ENCODE measurements at regions not wholly inside any gene's neighbourhood (a gene's known extent, or its start where the extent isn't known, plus 50 kb on each side); places are given as distances from the start of the nearest gene placed in this dataset.

DNA sequence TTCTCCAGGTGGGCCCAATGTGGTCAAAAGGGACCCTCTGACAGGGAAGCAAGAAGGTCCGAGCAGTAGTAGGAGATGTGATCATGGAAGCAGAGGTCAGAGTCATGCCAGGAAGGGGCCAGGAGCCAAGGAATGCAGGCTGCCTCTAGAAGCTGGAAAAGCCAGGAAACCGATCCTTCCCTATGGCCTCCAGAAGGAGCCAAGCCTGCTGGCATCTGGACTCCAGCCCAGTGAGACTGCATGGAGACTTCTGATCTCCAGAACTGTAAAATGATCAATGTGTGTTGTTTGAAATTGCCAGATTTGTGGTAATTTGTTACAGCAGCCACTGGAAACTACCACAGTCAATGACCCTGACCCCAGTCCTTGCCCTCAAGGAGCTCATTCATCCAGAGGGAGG is 56.8 kb upstream of the SPATA12 start:
- no peak for DNase-seq (ENCODE audit: low read depth, low spot score)
- H3K4me3 ChIP-seq (ENCODE audit: low read depth, low read length): no peak overlapping the region
- TF ChIP-seq, protein P1, sequence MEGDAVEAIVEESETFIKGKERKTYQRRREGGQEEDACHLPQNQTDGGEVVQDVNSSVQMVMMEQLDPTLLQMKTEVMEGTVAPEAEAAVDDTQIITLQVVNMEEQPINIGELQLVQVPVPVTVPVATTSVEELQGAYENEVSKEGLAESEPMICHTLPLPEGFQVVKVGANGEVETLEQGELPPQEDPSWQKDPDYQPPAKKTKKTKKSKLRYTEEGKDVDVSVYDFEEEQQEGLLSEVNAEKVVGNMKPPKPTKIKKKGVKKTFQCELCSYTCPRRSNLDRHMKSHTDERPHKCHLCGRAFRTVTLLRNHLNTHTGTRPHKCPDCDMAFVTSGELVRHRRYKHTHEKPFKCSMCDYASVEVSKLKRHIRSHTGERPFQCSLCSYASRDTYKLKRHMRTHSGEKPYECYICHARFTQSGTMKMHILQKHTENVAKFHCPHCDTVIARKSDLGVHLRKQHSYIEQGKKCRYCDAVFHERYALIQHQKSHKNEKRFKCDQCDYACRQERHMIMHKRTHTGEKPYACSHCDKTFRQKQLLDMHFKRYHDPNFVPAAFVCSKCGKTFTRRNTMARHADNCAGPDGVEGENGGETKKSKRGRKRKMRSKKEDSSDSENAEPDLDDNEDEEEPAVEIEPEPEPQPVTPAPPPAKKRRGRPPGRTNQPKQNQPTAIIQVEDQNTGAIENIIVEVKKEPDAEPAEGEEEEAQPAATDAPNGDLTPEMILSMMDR (IDR thresholded peaks at IDR 0.05; ENCODE audit: low read depth, low read length): no peak
- in situ Hi-C loops (cut with HindIII; ENCODE audit: low sequenced_read_pairs): no loop called here

- TF ChIP-seq, protein P1 (IDR thresholded peaks at IDR 0.05; ENCODE audit: low read depth, low read length): no peak
- H3K4me3 ChIP-seq (ENCODE audit: low read depth, low read length): no peak overlapping the region
- DNase-seq (ENCODE audit: low read depth, low spot score): no peak
- in situ Hi-C loops (cut with HindIII; ENCODE audit: low sequenced_read_pairs): no loop called here
These were observed 59.1 kb upstream of the SPATA12 start for GRCh38 chr3:57001356-57001755.

DNA sequence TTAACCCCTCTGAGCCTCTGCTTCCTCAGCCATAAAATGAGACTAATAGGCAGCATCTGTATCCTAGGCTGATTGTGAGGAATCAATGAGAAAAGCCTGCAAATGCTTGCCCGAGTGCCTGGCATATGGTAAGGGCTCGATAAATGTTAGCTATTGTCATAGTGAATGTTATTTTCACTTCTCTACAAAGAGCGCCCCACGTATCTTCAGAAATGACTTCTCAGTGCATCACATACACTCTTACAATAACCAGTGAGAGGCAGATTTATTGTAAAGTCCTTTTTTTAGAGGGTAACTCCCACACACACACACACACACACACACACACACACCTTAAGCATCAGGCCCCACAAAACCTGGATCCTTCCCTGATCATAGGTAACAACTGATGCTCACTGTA is 60.5 kb upstream of the SPATA12 start:
- no peak for DNase-seq (ENCODE audit: low read depth, low spot score)
- in situ Hi-C loops (cut with HindIII; ENCODE audit: low sequenced_read_pairs): no loop called here
- TF ChIP-seq, protein P1 (IDR thresholded peaks at IDR 0.05; ENCODE audit: low read depth, low read length): no peak
- H3K4me3 ChIP-seq (ENCODE audit: low read depth, low read length): no peak overlapping the region

DNA sequence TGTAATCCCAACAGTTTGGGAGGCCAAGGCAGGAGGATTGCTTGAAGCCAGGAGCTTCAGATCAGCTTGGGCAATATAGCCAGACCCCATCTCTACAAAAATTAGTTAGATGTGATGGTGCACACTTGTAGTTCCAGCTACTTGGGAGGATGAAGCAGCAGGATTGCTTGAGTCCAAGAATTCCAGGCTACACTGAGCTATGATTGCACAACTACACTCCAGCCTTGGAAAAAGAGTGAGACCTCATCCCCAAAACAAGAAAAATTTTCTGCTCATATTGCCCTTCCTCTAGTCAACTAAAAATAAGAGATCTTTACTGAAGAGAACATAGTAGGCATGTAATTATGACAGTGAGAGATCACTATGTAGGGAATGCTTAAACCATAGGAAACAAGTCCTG is 60.9 kb upstream of the SPATA12 start:
- no peak for DNase-seq (ENCODE audit: low read depth, low spot score)
- no peak overlapping the region for H3K4me3 ChIP-seq (ENCODE audit: low read depth, low read length)
- TF ChIP-seq, protein P1 (IDR thresholded peaks at IDR 0.05; ENCODE audit: low read depth, low read length): no peak
- in situ Hi-C loops (cut with HindIII; ENCODE audit: low sequenced_read_pairs): loop anchor here (25.0 kb wide), 1 partner anchor 88 kb away; no protein-coding TSS in a partner anchor

DNA sequence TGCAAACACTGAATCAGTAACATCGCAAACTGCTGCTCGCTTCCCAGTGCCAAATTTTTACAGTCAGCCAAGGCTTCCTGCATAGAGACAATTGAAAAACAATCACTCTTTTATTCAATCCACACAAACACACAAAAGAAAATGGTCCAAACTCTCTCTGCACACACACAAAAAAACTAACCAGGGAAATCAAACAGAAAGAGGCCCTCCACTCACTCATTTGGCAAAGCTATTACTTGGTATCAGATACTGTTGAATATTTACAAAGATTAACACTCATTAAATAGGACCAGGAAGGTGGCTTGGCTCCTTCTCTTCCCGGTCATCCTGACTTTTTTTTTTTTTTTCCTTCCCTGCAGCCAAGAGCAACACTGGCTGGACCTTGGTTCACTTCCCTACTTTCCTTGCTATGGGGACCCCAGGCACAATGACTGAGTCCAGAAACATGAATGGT is 62.4 kb upstream of the SPATA12 start:
- DNase-seq (ENCODE audit: low read depth, low spot score): no peak
- TF ChIP-seq, protein P1 (IDR thresholded peaks at IDR 0.05; ENCODE audit: low read depth, low read length): no peak
- in situ Hi-C loops (cut with HindIII; ENCODE audit: low sequenced_read_pairs): loop anchor here (25.0 kb wide), 1 partner anchor 89 kb away; no protein-coding TSS in a partner anchor
- H3K4me3 ChIP-seq (ENCODE audit: low read depth, low read length): no peak overlapping the region

DNA sequence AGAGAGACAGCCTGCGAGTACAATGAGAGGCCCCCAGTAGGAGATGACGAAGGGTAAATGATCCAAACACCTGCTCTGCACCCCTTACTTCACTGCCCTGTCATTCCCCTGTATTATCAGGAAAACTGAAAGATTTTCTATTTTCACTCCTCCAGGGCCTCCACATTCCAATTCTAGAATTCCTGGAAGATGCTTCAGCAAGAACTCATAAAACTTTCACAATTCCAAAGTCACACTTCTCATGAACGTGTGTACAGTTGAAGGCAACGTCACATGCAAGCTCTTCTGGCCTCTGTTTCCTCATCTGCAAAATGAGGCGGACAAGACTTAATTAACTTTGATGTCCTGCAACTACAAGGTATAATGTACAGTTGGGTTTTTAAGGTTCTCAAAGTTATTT is 62.8 kb upstream of the SPATA12 start:
- DNase-seq (ENCODE audit: low read depth, low spot score): no peak
- no peak overlapping the region for H3K4me3 ChIP-seq (ENCODE audit: low read depth, low read length)
- in situ Hi-C loops (cut with HindIII; ENCODE audit: low sequenced_read_pairs): loop anchor here (25.0 kb wide), 1 partner anchor 90 kb away; no protein-coding TSS in a partner anchor
- TF ChIP-seq, protein P1 (IDR thresholded peaks at IDR 0.05; ENCODE audit: low read depth, low read length): no peak
